ENCODE measurements at regions not wholly inside any gene's neighbourhood (a gene's known extent, or its start where the extent isn't known, plus 50 kb on each side); places are given as distances from the start of the nearest gene placed in this dataset.

DNA sequence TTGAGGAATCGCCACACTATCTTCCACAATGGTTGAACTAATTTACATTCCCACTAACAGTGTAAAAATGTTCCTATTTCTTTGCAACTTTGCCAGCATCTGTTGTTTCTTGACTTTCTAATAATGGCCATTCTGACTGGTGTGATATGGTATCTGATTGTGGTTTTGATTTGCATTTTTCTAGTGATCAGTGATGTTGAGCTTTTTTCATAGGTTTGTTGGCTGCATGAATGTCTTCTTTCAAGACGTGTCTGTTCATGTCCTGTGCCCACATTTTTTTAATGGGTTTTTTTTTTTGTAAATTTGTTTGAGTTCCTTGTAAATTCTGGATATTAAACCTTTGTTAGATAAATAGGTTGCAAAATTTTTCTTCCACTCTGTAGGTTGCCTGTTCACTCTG lies 615.9 kb downstream of the SEMA5A start:
- TF ChIP-seq, protein P1, sequence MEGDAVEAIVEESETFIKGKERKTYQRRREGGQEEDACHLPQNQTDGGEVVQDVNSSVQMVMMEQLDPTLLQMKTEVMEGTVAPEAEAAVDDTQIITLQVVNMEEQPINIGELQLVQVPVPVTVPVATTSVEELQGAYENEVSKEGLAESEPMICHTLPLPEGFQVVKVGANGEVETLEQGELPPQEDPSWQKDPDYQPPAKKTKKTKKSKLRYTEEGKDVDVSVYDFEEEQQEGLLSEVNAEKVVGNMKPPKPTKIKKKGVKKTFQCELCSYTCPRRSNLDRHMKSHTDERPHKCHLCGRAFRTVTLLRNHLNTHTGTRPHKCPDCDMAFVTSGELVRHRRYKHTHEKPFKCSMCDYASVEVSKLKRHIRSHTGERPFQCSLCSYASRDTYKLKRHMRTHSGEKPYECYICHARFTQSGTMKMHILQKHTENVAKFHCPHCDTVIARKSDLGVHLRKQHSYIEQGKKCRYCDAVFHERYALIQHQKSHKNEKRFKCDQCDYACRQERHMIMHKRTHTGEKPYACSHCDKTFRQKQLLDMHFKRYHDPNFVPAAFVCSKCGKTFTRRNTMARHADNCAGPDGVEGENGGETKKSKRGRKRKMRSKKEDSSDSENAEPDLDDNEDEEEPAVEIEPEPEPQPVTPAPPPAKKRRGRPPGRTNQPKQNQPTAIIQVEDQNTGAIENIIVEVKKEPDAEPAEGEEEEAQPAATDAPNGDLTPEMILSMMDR (IDR thresholded peaks at IDR 0.05; ENCODE audit: low read depth, low read length): no peak
- TF ChIP-seq POLR2A (IDR thresholded peaks at IDR 0.05; ENCODE audit: extremely low read depth, insufficient read length) (no peak), MYC (IDR thresholded peaks at IDR 0.05; ENCODE audit: low read depth, low read length) (no peak)
